Calu3 (cell line): ENCODE measurements at regions not wholly inside any gene's neighbourhood (a gene's known extent, or its start where the extent isn't known, plus 50 kb on each side); places are given as distances from the start of the nearest gene placed in this dataset.
A peak's percentile ranks its signal among the peaks of the same experiment; 100 is the strongest.

Experiments used
- BruUV-seq: library from RNA; stranded (reverse); fragments of 400-500 nt; replicated peaks from 2 replicates; lab custom pipeline; 2021; lab: Mats Ljungman, UMichigan
- CTCF ChIA-PET: fragments of 300-600 bp; sonication (Branson Sonifier 250); formaldehyde crosslinking; loops from one replicate; lab custom pipeline; 2022; ENCODE audit warnings: antibody characterized with exemption; lab: Charles Lee
- DNase-seq: peaks from one replicate; pipeline ENCODE4 v3.0.0; 2022
- H3K27ac Mint-ChIP-seq: one replicate; pipeline ENCODE4 v1.8.0; 2022; ENCODE audit warnings: mixed read lengths; ENCODE audit not compliant: unreplicated experiment
- H3K27me3 Mint-ChIP-seq: one replicate; pipeline ENCODE4 v1.8.0; 2022; ENCODE audit warnings: mixed read lengths; ENCODE audit not compliant: unreplicated experiment
- H3K36me3 Mint-ChIP-seq: one replicate; pipeline ENCODE4 v1.8.0; 2022; ENCODE audit warnings: mild to moderate bottlenecking, moderate library complexity, mixed read lengths; ENCODE audit not compliant: insufficient read depth, unreplicated experiment
- H3K4me1 Mint-ChIP-seq: one replicate; pipeline ENCODE4 v1.8.0; 2022; ENCODE audit warnings: mild to moderate bottlenecking, low read depth, mixed read lengths; ENCODE audit not compliant: unreplicated experiment
- H3K4me3 Mint-ChIP-seq: one replicate; pipeline ENCODE4 v1.8.0; 2022; ENCODE audit warnings: mild to moderate bottlenecking, low read depth, moderate library complexity, mixed read lengths; ENCODE audit not compliant: unreplicated experiment
- H3K9me3 Mint-ChIP-seq: one replicate; pipeline ENCODE4 v1.8.0; 2022; ENCODE audit warnings: low read depth, mixed read lengths; ENCODE audit not compliant: unreplicated experiment
- CTCF ChIP-seq: fragments of 200-600 bp; IDR thresholded peaks from one replicate; pipeline ENCODE4 v1.8.0; 2022; ENCODE audit warnings: antibody characterized with exemption; ENCODE audit not compliant: unreplicated experiment
- intact Hi-C: fragments of 100-400 bp; cut with micrococcal nuclease; formaldehyde crosslinking; loops from one replicate; pipeline ENCODE4 v1.10.0; 2022; ENCODE audit not compliant: unreplicated experiment

DNA sequence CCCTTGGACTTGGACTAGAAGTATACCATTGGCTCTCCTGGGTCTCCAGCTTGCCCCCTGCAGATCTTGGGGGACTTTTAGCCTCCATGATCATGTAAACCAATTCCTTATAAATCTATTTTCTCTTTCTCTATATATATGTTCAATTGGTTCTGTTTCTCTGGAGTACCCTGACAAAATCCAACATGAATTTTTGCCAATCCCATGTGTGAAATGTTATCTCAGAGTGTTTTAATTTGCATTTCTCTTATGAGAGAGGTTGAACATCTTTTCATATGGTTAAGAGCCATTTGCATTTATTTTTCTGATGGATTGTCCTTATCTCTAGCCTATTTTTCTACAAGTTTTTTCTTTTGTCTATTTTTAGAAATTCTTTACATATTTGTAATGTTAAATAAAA, 131.7 kb upstream of the NEO1 start:
- Mint-ChIP-seq H3K4me1 (no peaks in the 10 kb centered on the region), H3K4me3 (no peak overlapping the region), H3K9me3 (no peaks in the 10 kb centered on the region), H3K27me3 (peaks cover 23% of the 10 kb centered on the region), H3K27ac (no peak overlapping the region), H3K36me3 (no peaks in the 10 kb centered on the region)
- no peak for TF ChIP-seq CTCF
- DNase-seq: no peak
- intact Hi-C loops: no loop called here
- no TSS peak for BruUV-seq
- CTCF ChIA-PET: no interaction called here

DNA sequence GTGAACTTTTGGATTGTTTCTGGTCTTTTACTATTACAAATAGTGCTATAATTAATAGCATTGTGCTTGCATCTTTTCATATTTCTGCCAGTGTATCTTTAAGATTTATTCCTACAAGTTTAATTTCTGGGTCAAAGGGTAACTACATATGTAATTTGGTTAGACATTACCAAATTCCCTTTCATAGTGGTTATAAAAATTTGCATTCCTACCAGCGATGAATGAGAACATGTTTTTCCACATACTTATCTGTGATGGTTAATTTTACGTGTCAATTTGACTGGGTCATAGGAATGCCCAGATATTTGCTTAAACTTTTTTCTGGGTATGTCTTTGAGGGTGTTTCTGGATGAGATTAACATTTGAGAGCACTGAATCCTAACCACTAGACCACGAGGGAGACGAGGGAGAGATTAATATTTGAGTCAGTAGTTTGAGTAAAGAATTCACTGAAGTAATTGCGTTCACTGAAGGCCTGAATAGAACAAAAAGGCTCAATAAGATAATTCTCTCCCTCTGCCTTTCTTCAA, 132.3 kb upstream of the NEO1 start:
- BruUV-seq: no TSS peak
- Mint-ChIP-seq H3K27ac (no peak overlapping the region), H3K9me3 (no peaks in the 10 kb centered on the region), H3K27me3 (peaks cover 18% of the 10 kb centered on the region), H3K4me1 (no peaks in the 10 kb centered on the region), H3K4me3 (no peak overlapping the region), H3K36me3 (no peaks in the 10 kb centered on the region)
- CTCF ChIA-PET: no interaction called here
- no peak for DNase-seq
- intact Hi-C loops: no loop called here
- no peak for TF ChIP-seq CTCF

DNA sequence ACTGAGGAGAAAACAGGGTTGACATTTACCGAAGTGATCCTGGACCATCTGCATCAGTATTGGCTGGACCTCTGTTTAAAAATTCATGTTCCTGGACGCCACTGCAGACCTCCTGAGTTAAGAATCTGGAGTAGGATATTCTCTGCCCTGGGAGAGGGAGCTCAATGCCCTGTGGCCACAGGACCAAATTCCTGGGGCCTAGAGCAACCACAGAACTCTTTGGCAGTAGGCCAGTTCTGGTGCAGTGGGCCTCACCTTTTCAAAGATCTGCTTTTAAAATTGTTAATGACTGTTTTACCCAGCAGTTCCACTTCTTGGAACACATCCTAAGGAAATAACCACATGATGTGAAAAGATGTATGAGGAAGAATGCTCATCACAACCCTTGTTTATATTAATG, 133.3 kb upstream of the ADPGK start:
- CTCF ChIA-PET: interaction anchor here (0.6 to 0.9 kb wide), 3 partner anchors 17 to 963 kb away, joined by 3 read pairs; no protein-coding TSS in a partner anchor
- H3K4me1 Mint-ChIP-seq: no peaks in the 10 kb centered on the region
- no peak overlapping the region for H3K27ac Mint-ChIP-seq
- no peaks in the 10 kb centered on the region for H3K36me3 Mint-ChIP-seq
- no peak overlapping the region for H3K4me3 Mint-ChIP-seq
- H3K27me3 Mint-ChIP-seq: peaks cover 17% of the 10 kb centered on the region
- intact Hi-C loops: no loop called here
- TF ChIP-seq CTCF: no peak
- peak; percentile 41 for DNase-seq
- H3K9me3 Mint-ChIP-seq: no peaks in the 10 kb centered on the region
- no TSS peak for BruUV-seq

DNA sequence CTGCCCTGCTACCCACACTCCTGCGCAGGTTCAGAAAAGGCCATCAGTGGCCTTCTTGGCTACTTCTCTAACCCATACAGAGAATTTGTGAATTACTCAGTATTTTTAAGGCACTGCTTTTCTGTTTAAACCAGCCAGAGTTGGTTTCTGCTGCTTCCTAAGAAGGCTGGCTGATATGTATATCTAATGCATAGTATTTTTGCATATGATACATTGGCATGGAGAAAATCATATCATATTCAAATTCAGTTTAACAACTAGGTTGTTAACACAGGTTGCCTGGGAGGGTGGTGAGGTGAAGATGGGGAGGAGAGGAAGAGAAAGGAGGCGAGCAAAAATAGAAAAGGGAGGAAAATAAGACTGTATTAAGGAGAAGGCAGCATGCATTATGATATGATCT, 132.8 kb upstream of the ADPGK start:
- DNase-seq: no peak
- Mint-ChIP-seq H3K27ac (no peak overlapping the region), H3K27me3 (peaks cover 17% of the 10 kb centered on the region), H3K4me1 (no peaks in the 10 kb centered on the region), H3K4me3 (no peak overlapping the region), H3K9me3 (no peaks in the 10 kb centered on the region), H3K36me3 (no peaks in the 10 kb centered on the region)
- no TSS peak for BruUV-seq
- intact Hi-C loops: no loop called here
- no peak for TF ChIP-seq CTCF
- CTCF ChIA-PET: interaction anchor here (0.9 kb wide), 1 partner anchor 349 kb away, joined by 3 read pairs; no protein-coding TSS in a partner anchor
